ENCODE measurements at regions not wholly inside any gene's neighbourhood (a gene's known extent, or its start where the extent isn't known, plus 50 kb on each side); places are given as distances from the start of the nearest gene placed in this dataset.
"Not testable (repeated sequence)": the region's sequence is repeated elsewhere in the genome, so short reads cannot be mapped to it uniquely, and the experiment has no call there.

DNA sequence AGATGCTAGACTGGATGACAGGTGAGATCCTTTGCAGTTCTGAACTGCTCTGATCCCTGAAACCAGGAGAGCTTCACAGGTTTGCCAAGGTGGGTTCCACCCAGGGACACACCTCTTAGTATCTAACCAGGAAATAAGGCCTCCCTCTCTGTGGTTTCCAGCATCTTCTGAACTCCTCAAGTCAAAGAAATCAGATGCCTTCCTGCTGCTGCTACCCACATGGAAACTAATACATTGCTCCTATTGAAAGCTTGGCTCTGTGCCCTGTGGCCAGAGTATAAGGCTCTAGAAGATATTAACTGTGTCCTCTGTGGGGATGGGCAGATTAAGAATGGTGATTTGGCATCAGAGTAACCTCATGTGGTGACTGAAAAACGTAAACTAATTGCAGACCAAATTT lies 75.0 kb upstream of the MRPS6 start:
- DNase-seq (ENCODE audit: low read depth): no peak
- H3K4me3 ChIP-seq (replicated peaks; ENCODE audit: low read depth, low read length): no peak overlapping the region
- TF ChIP-seq, protein P1, sequence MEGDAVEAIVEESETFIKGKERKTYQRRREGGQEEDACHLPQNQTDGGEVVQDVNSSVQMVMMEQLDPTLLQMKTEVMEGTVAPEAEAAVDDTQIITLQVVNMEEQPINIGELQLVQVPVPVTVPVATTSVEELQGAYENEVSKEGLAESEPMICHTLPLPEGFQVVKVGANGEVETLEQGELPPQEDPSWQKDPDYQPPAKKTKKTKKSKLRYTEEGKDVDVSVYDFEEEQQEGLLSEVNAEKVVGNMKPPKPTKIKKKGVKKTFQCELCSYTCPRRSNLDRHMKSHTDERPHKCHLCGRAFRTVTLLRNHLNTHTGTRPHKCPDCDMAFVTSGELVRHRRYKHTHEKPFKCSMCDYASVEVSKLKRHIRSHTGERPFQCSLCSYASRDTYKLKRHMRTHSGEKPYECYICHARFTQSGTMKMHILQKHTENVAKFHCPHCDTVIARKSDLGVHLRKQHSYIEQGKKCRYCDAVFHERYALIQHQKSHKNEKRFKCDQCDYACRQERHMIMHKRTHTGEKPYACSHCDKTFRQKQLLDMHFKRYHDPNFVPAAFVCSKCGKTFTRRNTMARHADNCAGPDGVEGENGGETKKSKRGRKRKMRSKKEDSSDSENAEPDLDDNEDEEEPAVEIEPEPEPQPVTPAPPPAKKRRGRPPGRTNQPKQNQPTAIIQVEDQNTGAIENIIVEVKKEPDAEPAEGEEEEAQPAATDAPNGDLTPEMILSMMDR (IDR thresholded peaks at IDR 0.05; ENCODE audit: low read length, missing control alignments): no peak

DNA sequence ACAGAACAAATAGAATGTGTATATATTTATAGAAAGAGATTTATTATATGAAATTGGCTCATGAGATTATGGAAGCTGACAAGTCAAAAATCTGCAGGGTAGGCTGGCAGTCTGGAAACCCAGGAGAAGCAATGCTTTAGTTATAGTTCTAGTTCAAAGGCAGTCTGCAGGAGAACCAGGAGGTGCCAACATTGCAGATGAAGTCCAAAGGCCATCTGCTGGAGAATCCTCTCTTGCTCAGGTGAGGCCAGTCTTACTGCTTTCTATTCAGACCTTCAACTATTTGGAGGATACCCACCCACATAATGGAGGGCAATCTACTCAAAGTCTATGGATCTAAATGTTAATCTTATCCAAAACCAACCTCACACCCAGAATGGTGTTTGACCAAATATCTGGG lies 75.9 kb upstream of the MRPS6 start:
- TF ChIP-seq, protein P1 (IDR thresholded peaks at IDR 0.05; ENCODE audit: low read length, missing control alignments): no peak

DNA sequence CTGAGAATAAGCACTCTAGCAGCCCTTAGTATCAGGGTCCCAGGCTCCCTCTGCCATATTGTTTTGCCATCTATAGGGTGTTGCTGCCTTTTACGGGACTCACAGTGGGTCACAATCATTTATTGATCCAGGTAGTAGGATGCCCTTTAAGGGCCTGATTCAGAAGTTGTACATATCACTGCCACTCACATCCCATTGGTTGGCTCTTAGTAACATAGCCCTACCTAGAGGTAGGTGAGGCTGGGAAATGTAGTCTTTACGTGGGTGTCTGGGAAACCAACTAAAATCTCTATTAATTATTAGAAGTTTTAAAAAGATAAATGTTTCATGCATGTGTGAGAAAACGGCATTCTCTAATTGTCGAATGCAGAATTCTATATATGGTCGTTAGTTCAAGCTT lies 78.8 kb upstream of the ATP5PO start:
- no peak for DNase-seq (ENCODE audit: low read depth)
- TF ChIP-seq, protein P1 (IDR thresholded peaks at IDR 0.05; ENCODE audit: low read length, missing control alignments): no peak
- no peak overlapping the region for H3K4me3 ChIP-seq (replicated peaks; ENCODE audit: low read depth, low read length)

More for the DNA sequence above, 75.9 kb upstream of the MRPS6 start:
- no peak overlapping the region for H3K4me3 ChIP-seq (replicated peaks; ENCODE audit: low read depth, low read length)
- DNase-seq (ENCODE audit: low read depth): no peak

DNA sequence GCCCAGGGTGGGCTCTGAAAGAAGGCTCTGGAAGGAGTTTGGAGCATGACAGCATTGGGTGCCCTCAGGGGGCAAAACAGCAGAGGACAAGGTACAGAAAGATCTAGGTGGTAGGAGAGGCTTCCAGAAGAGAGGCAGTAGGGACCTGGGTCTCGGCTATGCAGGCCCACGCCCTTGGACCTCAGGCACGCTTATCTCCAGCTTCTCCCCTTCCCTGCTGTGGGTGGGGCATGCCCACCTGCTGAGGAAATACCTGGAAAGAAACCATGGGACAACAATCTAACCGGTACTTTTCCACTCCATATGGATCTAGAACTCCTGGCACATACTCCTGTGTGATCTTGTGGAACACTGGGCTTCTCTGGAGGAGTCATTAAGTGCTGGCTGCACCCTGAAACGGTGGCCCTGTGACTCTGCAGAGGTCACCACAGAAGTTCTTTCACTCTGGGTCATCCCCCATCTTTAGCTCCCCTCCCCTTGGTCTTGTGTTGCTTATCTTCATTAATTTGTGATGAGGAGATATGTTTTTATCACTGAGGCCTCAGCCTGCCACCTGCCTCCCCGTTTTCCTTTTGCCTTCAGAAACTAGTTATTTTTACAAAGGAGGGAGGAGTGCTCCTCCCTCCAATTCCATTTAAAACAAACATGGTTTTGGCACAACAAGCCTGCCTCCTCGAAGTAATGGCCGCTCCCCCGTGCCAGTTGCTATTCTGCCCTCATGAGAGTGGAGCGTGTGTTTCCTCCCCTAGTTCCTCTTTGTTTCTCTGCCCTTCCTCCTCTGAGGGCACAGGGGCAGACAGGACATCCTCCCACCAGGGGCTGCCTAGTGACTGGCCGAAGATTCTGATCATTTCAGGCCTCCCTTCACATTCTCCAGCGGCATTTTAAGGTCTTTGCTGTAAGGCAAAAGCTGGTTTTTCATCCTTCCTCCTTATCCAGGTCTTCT lies 78.0 kb upstream of the ATP5PO start:
- no peak for DNase-seq (ENCODE audit: low read depth)
- no peak overlapping the region for H3K4me3 ChIP-seq (replicated peaks; ENCODE audit: low read depth, low read length)
- TF ChIP-seq, protein P1 (IDR thresholded peaks at IDR 0.05; ENCODE audit: low read length, missing control alignments): no peak

DNA sequence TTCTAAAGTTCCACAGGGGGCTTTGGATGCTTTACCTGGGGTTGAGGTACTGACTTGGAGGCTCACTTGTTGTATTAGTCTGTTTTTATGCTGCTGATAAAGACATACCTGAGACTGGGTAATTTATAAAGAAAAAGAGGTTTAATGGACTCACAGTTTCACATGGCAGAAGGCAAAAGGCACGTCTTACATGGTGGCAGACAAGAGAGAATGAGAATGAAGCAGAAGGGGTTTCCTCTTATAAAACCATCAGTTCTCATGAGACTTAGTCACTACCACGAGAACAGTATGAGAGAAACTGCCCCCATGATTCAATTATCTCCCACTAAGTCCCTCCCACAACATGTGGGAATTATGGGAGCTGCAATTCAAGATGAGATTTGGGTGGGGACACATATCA lies 76.8 kb upstream of the ATP5PO start:
- DNase-seq (ENCODE audit: low read depth): not testable (repeated sequence)

DNA sequence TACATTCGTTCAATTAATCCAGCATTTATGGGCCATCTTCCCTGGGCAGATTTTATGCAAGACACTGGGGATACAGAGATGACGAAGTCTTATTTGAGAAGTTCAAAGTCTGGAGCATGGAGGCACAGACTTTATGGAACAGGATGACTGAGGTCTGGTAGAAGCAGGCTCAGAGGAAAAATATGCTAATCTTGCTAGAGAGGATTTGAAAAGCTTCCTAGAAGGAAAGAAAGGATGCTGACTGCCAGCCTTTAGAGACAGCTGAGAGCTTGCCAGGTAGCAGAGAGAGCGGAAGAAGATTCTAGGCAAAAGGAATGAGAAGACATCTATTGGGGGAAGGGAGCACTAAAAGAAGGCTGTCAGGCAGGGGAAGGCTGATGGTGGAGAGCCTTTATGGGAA lies 75.5 kb upstream of the ATP5PO start:
- no peak overlapping the region for H3K4me3 ChIP-seq (replicated peaks; ENCODE audit: low read depth, low read length)
- TF ChIP-seq, protein P1 (IDR thresholded peaks at IDR 0.05; ENCODE audit: low read length, missing control alignments): no peak
- no peak for DNase-seq (ENCODE audit: low read depth)

More for the DNA sequence above, 76.8 kb upstream of the ATP5PO start:
- not testable (repeated sequence) for H3K4me3 ChIP-seq (replicated peaks; ENCODE audit: low read depth, low read length)

DNA sequence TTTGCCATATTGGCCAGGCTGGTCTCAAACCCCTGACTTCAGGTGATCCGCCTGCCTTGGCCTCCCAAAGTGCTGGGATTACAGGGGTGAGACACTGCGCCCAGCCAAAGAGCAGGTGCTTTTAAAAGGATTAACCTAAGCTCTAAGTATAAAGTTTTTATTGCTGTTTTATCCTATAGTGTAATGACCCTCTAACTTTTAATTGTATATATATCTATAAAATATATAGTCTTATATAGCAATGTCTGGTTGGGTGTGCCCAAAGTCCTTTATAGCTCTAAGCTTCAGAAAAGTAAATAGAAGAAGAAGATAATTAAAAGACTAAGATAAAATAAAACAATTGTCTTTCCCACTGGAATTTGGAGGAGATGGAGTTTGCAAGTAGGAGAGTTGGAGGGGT lies 73.8 kb upstream of the ATP5PO start:
- TF ChIP-seq, protein P1 (IDR thresholded peaks at IDR 0.05; ENCODE audit: low read length, missing control alignments): no peak
- no peak overlapping the region for H3K4me3 ChIP-seq (replicated peaks; ENCODE audit: low read depth, low read length)
- no peak for DNase-seq (ENCODE audit: low read depth)

Measured in fibroblast of pulmonary artery (primary cell).